ENCODE measurements at regions not wholly inside any gene's neighbourhood (a gene's known extent, or its start where the extent isn't known, plus 50 kb on each side); places are given as distances from the start of the nearest gene placed in this dataset.

DNA sequence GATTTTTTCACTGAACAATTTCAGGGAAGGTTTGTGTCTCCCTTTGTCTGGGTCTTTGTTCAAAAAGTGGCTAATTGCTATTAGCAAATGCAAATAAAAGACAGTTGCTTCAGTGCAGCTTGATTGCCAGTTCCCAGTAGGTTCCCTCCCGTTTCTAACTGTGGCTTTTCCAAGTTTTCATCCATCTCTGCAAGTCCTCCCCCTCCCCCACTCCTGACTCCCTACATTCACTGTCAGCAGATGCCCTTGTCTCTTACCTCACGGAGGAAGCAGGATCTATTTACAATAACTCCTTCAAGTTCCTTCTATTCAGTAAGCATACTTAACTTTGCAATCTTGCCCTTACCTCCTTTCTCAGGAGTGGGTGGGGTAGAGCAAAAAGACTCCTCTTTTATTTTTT, 55.4 kb upstream of the SCEL start:
- DNase-seq: peak in 1 of 2 experiments; percentile 5

DNA sequence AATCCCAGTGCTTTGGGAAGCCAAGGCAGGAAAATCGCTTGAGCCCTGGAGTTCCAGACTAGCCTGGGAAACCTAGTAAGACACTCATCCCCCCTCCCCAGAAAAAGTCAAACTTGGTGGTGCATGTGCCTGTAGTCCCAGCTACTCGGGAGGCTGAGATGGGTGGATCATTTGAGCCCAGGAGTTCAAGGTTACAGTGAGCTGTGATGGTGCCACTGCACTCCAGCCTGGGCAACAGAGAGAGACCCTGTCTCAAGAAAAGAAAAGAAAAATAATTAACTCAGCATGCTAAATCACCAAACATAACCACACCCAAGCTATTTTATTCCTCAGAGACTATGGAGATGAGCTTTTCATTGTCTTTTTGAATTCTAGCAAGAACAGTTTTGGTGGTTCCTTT, 56.2 kb upstream of the SCEL start:
- DNase-seq: no peak

DNA sequence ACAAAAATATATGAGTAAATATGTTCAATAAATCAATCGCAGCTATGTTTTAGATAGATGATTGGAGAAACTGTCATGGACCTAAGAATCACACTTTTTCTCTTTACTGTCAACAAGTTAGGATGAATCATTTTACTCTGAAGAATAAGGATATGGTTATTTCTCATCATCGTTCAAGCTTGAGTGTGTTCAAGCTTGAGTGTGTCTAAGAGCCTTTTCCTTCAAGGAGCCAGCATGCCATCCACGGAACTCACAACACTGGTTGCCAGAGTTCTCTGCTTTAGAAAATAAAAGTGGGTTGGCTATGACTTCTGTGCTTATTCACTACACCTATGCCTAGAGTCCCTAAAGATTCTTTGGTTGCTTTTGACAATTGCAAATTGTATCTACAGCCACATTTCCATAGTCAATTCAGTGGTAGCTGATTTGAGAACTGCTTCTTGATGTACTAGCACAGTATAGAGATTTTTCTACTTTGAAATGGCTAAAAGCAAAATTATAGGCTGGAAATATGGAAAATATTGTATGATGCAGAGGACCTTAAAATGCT, 58.1 kb upstream of the SCEL start:
- no peak for DNase-seq

DNA sequence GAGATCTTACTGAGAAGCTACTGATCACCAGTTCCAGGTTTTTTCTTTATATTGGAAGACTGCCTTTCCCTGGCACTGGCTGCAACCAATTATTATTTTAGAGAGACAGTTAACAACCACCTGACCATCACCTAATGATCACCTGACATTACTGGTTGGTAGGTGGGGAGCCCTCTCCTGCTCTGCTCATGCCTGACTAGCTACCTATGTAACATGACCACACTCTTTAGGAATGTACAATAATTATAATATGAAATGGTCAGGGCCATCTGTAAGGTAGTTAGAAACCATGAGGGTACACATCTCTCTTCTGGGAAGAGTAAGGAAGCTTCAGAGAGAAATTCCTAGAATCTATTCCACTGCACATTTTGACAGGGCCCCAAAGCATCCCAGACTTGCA, 59.0 kb upstream of the SCEL start:
- DNase-seq: no peak

- no peak for DNase-seq
Measured at GRCh38 chr13:77475345-77476084, 60.0 kb upstream of the SCEL start.

DNA sequence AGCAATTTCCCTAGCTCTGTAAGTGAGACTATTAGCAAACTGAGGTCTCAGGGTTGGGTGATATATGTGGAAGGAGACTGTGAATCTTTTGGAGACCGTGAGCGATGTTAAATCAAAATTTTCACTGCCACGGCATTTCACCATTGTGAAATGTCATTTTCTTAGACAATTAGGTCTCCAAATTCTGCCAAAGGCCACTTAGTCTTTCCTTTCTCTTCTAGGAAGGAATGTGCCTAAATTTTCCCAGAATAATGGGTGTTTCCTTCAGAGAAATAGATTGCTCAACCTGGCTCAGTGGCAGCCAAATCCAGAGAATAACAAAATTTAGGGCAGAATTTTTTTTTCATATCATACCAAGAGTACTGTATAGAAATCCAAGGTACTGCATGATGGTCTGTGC, 64.5 kb upstream of the SCEL start:
- no peak for DNase-seq

DNA sequence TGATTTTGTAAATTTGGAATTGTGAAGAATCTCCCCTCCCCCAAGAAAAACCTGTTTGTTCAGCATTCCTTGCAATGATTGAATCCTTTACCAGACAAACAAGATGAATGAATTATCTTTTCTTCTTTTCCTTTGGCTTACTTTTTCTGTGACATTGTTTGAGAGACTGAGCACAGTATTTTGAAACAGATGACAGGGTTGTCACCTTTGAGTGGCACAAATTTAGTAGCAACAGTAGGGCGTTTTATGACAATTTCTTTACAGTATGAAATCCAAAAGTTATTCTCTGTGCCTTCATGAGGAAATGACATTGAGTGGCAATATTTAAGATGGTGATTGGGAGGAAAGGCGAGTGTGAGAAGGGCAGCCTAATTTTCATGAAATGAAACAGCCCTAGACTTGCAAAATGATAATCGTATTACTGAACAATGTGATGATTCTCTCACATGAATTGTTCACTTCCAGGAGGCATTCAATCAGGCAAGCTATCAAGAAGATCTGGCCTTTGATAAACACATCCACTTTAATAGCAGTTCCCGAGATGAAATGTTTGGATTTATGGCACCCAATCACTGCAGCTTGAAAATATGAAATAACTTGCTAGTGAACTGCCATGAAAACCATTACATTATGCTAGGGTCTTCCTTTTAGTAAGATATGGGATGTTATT, 68.6 kb upstream of the SCEL start:
- DNase-seq: no peak

DNA sequence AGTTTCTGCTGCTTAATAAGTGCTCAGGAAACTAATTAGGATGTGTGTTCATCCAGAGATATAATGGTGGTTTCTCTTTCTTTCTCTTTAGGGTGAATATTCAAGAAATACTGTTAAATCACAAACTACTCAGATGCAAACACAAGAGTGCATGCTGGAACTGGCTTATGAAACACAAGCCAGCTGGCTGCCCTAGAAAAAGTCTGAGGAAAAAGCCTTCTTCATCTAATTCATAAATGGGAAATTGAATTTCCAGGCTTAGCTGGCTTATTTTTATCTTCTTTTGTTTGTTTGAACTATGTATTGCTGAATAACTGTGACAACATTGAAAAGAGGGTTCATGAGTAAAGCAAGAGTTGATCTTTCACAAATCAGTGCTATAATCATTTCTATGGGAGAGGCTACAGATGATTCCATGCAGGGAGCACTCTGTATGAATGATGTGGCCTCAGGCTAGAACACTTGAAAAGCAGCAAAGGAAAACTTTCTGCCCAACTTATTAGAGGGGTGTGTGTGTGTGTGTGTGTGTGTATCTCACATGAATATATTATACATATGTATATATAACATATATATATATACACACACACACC, 69.8 kb upstream of the SCEL start:
- DNase-seq: no peak

GRCh38 chr13:77460195-77460594, 75.3 kb upstream of the SCEL start:
- no peak for DNase-seq

- no peak for DNase-seq
Measured at GRCh38 chr13:77459592-77459991, 75.9 kb upstream of the SCEL start.

DNA sequence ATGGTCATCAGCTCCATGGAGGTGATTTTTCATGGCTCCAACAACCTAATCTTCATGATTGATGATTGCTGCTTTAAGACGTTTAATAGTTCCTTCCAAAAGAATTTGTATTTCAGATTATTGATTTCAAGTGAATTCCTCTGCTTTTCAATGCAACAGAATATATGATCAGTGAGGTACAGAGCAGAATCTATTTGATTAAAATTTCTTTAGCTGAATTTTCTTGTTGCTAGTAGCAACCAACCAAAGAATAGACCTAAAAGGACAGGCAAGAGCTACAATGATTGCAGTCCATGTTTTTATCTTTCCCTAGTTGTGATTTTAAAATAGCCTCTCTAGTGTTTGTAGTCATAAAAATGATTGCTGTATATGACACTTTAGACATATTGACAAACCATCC, 76.8 kb upstream of the SCEL start:
- no peak for DNase-seq

DNA sequence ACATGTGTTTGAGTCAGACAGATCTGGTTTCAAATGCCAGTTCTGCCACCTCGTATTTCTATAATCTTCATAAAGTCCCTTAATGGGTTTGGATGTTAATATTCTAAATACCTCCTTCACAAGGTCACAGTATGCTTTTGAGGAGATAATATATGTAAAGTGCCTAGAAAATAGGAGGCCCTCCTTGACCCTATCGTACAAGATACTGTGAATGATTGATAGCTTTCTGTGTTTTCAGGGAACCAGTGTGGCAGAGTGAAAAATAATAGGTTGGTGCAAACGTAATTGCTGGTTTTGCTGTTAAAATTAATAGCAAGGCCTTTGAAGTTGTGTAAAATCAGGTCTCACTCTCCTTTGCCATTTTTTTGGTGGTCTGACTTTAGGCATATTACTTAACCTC, 77.5 kb upstream of the SCEL start:
- no peak for DNase-seq

GRCh38 chr13:77456271-77456670, 79.2 kb upstream of the SCEL start:
- DNase-seq: no peak

- no peak for DNase-seq
Measured at GRCh38 chr13:77449265-77449664, 86.2 kb upstream of the SCEL start.

GRCh38 chr13:77448689-77449088, 86.8 kb upstream of the SCEL start:
- DNase-seq: no peak

DNA sequence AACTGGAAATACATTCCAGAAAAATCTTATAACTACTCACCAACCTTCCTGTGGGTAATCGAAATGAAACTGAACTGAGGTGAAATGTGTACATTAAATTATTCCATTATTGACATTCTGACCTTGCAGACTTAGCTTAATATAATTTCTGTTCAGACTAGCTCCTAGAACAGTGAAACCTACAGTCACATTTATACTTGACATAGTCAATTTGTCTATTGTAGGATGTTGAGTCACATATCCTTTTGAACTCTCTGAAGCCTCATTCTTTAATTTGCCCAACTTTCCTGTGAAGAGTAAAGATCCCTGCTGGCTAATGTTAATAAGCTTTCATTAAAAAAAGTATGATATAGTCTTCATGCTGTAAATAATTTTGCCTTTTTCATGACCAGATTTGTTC, 92.0 kb upstream of the SCEL start:
- DNase-seq: no peak

- no peak for DNase-seq
Measured at GRCh38 chr13:77437267-77437666, 98.2 kb upstream of the SCEL start.

DNA sequence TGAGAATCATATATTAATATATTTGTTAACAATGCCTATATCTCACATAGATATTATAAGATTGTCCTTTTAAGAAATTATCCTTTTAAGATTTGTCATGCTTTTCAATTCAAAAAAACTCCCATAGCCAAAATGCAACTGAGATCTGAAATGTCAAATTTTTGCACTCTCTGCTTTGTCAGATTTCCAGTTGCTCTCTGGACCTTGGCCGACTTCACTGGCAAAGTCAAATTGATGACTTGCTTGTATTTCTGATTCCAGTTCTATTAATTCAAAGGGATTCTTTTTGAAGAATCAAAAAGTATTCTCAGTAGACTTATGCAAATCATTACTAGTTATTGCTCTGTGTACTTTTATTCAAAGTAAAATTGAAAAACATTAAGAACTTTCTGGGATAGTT, 101.2 kb upstream of the SCEL start:
- no peak for DNase-seq

DNA sequence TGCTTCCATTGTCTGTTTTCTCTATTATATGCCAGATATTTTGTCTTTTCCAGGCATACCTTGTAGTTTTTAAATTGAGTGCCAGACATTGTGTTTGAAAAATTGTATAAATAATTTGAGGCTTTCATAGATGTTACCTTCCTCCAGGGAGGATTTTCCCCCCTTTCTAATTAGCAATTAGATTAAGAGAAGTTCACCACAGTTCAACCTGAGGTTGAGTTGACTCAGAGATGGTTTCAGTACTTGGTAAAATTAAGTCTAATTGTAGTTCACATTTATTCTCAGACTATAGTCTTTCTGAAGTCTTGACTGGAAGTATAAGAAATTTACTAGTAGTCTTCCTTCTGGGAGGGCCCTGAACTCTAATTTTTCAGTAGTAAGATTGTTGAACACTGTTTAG, 104.1 kb upstream of the SCEL start:
- DNase-seq: no peak

- DNase-seq: no peak
Measured at GRCh38 chr13:77430377-77430951, 103.6 kb upstream of the MYCBP2 start.

DNA sequence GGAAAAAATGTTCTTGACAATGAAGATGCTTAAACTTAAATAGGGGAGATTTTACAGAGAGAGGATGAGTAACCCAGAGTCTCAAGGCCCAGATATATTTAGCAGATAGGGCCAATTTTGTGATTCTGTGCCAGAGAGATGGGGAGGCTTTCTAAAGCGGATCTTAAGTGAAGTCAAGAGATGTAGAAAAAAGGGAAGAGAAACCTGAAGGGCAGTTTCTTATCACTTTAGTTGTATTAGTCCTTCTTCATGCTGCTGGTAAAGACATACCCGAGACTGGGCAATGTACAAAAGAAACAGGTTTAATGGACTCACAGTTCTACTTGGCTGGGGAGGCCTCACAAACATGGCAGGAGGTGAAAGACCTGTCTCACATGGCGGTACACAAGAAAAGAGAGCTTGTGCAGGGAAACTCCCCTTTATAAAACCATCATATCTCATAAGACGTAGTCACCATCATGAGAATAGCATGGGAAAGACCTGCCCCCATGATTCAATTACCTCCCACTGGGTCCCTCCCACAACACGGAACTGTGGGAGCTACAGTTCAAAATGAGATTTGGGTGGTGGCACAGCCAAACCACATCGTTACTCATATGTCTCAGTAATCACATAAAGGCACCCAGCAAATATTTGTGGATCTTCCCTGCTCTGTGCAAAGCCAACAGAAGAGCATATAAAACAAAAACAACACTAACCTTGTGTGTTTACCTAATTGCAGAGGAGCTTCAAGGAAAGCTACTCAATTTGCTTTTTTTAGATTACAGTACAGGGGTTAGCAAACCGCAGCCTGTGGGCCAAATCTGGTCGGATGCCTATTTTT, 102.6 kb upstream of the MYCBP2 start:
- no peak for DNase-seq

GRCh38 chr13:77425705-77426104, 98.8 kb upstream of the MYCBP2 start:
- no peak for DNase-seq

GRCh38 chr13:77423296-77423695, 96.4 kb upstream of the MYCBP2 start:
- no peak for DNase-seq

Measured in NCI-H446 (cell line).